Erythroblast (primary cell): ENCODE measurements at regions not wholly inside any gene's neighbourhood (a gene's known extent, or its start where the extent isn't known, plus 50 kb on each side); places are given as distances from the start of the nearest gene placed in this dataset.

Experiments
- GATA1 ChIP-seq: IDR thresholded peaks from 2 replicates; pipeline ENCODE4 v1.6.1; 2011; ENCODE audit warnings: low read depth, mild to moderate bottlenecking, control low read depth, low read length, moderate library complexity
- POLR2A ChIP-seq: IDR thresholded peaks from 2 replicates; pipeline ENCODE4 v1.6.1; 2011; ENCODE audit warnings: mild to moderate bottlenecking, low read length

GRCh38 chr7:17040716-17041115, 158.9 kb upstream of the AGR3 start:
- no peak for TF ChIP-seq POLR2A
- TF ChIP-seq GATA1, result no peak
